HT1080 (cell line): ENCODE measurements at regions not wholly inside any gene's neighbourhood (a gene's known extent, or its start where the extent isn't known, plus 50 kb on each side); places are given as distances from the start of the nearest gene placed in this dataset.
"Not testable (repeated sequence)": the region's sequence is repeated elsewhere in the genome, so short reads cannot be mapped to it uniquely, and the experiment has no call there.

Experiments
- DNase-seq: peaks from one replicate; pipeline ENCODE4 v3.0.0-alpha.2; 2015; ENCODE audit warnings: low read depth

DNA sequence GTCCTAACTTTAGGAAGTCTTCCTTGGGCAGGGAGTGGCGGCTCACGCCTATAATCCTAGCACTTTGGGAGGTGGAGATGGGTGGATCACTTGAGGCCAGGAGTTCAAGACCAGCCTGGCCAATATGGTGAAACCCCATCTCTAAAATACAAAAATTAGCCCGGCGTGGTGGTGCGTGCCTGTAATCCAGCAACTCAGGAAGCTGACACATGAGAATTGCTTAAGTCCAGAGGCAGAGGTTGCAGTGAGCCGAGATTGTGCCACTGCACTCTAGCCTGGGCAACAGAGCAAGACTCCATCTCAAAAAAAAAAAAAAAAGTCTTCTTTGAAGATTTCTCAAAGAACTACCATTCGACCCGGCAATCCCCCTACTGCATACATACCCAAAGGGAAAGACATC lies 50.0 kb upstream of the GPCPD1 start:
- DNase-seq = not testable (repeated sequence)
